DND-41 (cell line): ENCODE measurements at regions not wholly inside any gene's neighbourhood (a gene's known extent, or its start where the extent isn't known, plus 50 kb on each side); places are given as distances from the start of the nearest gene placed in this dataset.

Experiments used
- EZH2 ChIP-seq: IDR thresholded peaks from 3 replicates; pipeline ENCODE4 v1.6.1; 2012; ENCODE audit warnings: borderline replicate concordance, low read depth, mild to moderate bottlenecking, moderate library complexity, low read length, inconsistent platforms; ENCODE audit not compliant: severe bottlenecking
- TF ChIP-seq, protein P1 (sequence below): IDR thresholded peaks from 2 replicates; pipeline ENCODE4 v1.5.1; 2012; ENCODE audit warnings: borderline replicate concordance, low read length, moderate library complexity, mild to moderate bottlenecking; ENCODE audit not compliant: poor library complexity, severe bottlenecking; ENCODE audit errors: extremely low read depth

DNA sequence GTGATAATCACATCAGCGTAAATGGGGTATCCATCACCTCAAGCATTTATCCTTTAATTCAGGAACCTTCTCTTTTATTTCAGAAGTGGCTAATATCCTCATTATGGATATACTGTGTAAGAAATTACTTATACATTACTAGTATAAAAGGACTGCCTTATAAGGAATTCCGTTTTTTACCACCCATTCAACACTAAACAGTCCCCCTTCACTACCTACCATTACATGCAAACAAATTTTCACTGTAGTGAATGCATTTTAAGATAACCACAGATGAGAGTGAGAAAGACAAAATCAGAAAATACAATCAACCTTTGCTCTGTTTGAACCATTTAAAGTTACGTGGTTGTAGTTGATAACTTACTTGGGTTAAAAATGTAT is 551.2 kb downstream of the RNF144A start:
- TF ChIP-seq, protein P1, sequence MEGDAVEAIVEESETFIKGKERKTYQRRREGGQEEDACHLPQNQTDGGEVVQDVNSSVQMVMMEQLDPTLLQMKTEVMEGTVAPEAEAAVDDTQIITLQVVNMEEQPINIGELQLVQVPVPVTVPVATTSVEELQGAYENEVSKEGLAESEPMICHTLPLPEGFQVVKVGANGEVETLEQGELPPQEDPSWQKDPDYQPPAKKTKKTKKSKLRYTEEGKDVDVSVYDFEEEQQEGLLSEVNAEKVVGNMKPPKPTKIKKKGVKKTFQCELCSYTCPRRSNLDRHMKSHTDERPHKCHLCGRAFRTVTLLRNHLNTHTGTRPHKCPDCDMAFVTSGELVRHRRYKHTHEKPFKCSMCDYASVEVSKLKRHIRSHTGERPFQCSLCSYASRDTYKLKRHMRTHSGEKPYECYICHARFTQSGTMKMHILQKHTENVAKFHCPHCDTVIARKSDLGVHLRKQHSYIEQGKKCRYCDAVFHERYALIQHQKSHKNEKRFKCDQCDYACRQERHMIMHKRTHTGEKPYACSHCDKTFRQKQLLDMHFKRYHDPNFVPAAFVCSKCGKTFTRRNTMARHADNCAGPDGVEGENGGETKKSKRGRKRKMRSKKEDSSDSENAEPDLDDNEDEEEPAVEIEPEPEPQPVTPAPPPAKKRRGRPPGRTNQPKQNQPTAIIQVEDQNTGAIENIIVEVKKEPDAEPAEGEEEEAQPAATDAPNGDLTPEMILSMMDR = no peak
- TF ChIP-seq EZH2 = no peak
